ENCODE measurements at regions not wholly inside any gene's neighbourhood (a gene's known extent, or its start where the extent isn't known, plus 50 kb on each side); places are given as distances from the start of the nearest gene placed in this dataset.

DNA sequence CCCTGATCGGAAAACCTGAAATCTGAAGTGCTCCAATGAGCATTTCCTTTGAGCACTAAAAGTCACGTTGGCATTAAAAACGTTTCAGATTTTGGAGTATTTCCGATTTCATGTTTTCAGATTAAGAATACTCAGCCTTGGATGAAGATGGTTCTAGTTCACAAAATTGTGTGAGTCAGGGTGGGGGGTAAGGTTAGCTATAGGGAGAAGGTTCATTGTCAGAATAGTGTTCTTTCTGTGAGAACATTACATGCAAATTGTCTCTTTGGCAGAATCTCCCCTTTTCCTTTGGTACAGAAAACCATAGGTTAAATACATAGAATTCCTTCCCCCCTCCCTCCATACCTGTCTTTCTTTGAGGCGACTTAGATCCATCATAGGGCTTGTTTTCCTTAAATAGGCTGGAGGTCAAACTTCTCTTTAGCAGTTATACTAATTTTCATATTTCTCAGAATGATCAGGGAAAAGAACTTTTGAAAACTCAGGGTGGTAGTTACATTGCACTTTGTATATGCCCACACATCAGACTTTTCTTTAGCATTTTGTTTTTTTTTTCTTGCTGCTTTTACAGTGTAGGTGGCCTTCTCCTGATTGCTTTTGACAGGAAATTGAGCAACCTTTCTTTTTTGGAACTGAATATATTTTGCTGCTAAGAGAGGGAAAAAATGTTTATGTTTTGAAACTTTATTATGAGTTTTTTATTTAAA, 503.5 kb downstream of the PCNX1 start:
- H4K91ac ChIP-seq (ENCODE audit: insufficient read depth, low read depth, low read length), result no peak overlapping the region
- no peaks in the 10 kb centered on the region; the same call in 1 of the 2 replicates for H4K20me1 ChIP-seq (ENCODE audit: insufficient read depth, low read length)
- peaks cover 23% of the 10 kb centered on the region for H3K4me1 ChIP-seq (ENCODE audit: control insufficient read depth, insufficient read depth, low read length)
- H3K56ac ChIP-seq (ENCODE audit: extremely low read depth, insufficient read depth, low read length), result no peak overlapping the region
- no peaks in the 10 kb centered on the region for H3K9me3 ChIP-seq (ENCODE audit: control insufficient read depth, insufficient read depth, low read length)
- no peaks in the 10 kb centered on the region for H3K27me3 ChIP-seq (ENCODE audit: control insufficient read depth, insufficient read depth, low read length)
- H3K79me1 ChIP-seq (ENCODE audit: low read depth in 1 of 2, low read length in 2 of 2), result peaks cover 22 to 65% of the 10 kb centered on the region in 2 experiments
- dilution Hi-C loops (cut with HindIII; ENCODE audit: low sequenced_read_pairs, unreplicated experiment) (no loop called here), intact Hi-C loops (cut with micrococcal nuclease) (loop anchor here (5.0 kb wide), 1 partner anchor 53 kb away; no protein-coding TSS in a partner anchor), in situ Hi-C loops (cut with MboI; ENCODE audit: low sequenced_read_pairs) (no loop called here)
- no peak overlapping the region for H2AK9ac ChIP-seq (replicated peaks; ENCODE audit: low read depth, low read length, poor library complexity)
- H4K8ac ChIP-seq (ENCODE audit: low read depth in 2 of 2, low read length in 2 of 2), result no peak overlapping the region
- no peak for ATAC-seq (ENCODE audit: low read depth)
- H3K18ac ChIP-seq (ENCODE audit: low read depth, low read length), result no peak overlapping the region
- H3K27ac ChIP-seq (ENCODE audit: insufficient read depth, low read length), result no peak overlapping the region
- H3K4ac ChIP-seq (ENCODE audit: low read depth, low read length), result no peak overlapping the region
- TF ChIP-seq MAZ (IDR thresholded peaks at IDR 0.05; ENCODE audit: borderline replicate concordance, low read depth, low read length) (no peak), CEBPB (IDR thresholded peaks at IDR 0.05; ENCODE audit: low read depth, low read length) (peak; percentile 34; the same call in 1 of the 2 replicates)
- no peak overlapping the region for H3K9ac ChIP-seq (ENCODE audit: low read depth, low read length)
- POLR2A ChIA-PET (ENCODE audit: unreplicated experiment), result no interaction called here
- CTCF ChIA-PET, result interaction anchor here (0.6 kb wide), 1 partner anchor 91 kb away, joined by 3 read pairs; no protein-coding TSS in a partner anchor
- H2BK20ac ChIP-seq (ENCODE audit: low read depth, low read length), result no peak overlapping the region
- BruUV-seq (replicated peaks), result no TSS peak
- H3K14ac ChIP-seq (replicated peaks; ENCODE audit: low read depth, low read length), result no peak overlapping the region
- WGBS, 2 experiments (ENCODE audit: extremely low coverage in 2 of 2, insufficient read length in 1 of 2), result 94% methylated on average over 3 of the region's 5 CpGs; no CpG with 5 or more reads in 1 of the 2 experiments
- no peak for DNase-seq
- peak overlapping the region; percentile 77 for H2BK5ac ChIP-seq (ENCODE audit: low read depth, low read length, poor library complexity, severe bottlenecking)
- H2BK120ac ChIP-seq (ENCODE audit: low read depth, low read length), result no peak overlapping the region
- no peak overlapping the region for H2AK5ac ChIP-seq (ENCODE audit: low read depth, low read length)
- H2BK15ac ChIP-seq (ENCODE audit: low read depth, low read length), result no peak overlapping the region
- H3K4me3 ChIP-seq (ENCODE audit: insufficient read depth, low read depth, low read length), result no peak overlapping the region
- no peak overlapping the region for H3K23ac ChIP-seq (ENCODE audit: low read depth, low read length)
- H3K4me2 ChIP-seq (ENCODE audit: low read depth, low read length), result peak overlapping the region; percentile 8; the same call in 1 of the 2 replicates
- H3K9me1 ChIP-seq (ENCODE audit: insufficient read depth, low read length), result peaks cover 4% of the 10 kb centered on the region
- no peak overlapping the region; the same call in 1 of the 2 replicates for H4K5ac ChIP-seq (ENCODE audit: low read depth, low read length)
- H2AFZ ChIP-seq (replicated peaks; ENCODE audit: low read length, poor library complexity), result no peak overlapping the region
- H3K36me3 ChIP-seq (ENCODE audit: control insufficient read depth, insufficient read depth, low read length), result no peaks in the 10 kb centered on the region
